GM12892 (cell line): ENCODE measurements at regions not wholly inside any gene's neighbourhood (a gene's known extent, or its start where the extent isn't known, plus 50 kb on each side); places are given as distances from the start of the nearest gene placed in this dataset.

ENCODE experiments used
- POLR2A ChIP-seq: IDR thresholded peaks from 2 replicates; pipeline ENCODE4 v1.6.1; 2011; ENCODE audit warnings: low read depth, low read length, control low read depth
- POLR2AphosphoS5 ChIP-seq: IDR thresholded peaks from 2 replicates; pipeline ENCODE4 v1.6.1; 2011; ENCODE audit warnings: low read depth, low read length, control low read depth
- TAF1 ChIP-seq: IDR thresholded peaks from 2 replicates; pipeline ENCODE4 v1.6.1; 2011; ENCODE audit warnings: low read depth, mild to moderate bottlenecking, control low read depth, low read length, borderline replicate concordance

DNA sequence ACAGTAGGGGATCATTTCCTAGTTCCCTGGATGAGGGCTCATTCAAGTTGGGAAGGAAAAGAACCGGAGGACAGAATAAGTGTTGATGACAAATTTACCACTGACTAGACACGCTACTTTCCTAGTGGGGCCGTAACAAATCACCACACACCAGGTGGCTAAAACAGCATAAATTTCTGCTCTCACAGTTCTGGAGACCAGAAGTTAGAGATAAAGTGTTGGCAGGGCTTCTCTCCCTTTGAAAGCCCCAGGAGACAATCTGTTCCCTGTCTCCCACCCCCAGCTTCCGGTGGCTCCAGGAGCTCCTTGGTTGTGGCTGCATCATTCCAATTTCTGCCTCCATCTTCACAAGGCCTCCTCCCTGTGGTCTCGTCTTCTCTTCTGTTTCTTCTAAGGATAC, 65.4 kb upstream of the ARGLU1 start:
- no peak for TF ChIP-seq POLR2AphosphoS5
- TF ChIP-seq POLR2A: no peak
- TF ChIP-seq TAF1: no peak
